ENCODE measurements at regions not wholly inside any gene's neighbourhood (a gene's known extent, or its start where the extent isn't known, plus 50 kb on each side); places are given as distances from the start of the nearest gene placed in this dataset.

- H3K36me3 Mint-ChIP-seq (ENCODE audit: insufficient read depth, unreplicated experiment): no peaks in the 10 kb centered on the region
- DNase-seq (ENCODE audit: unreplicated experiment): peak; percentile 49
- H3K27me3 Mint-ChIP-seq (ENCODE audit: insufficient read depth, unreplicated experiment): peaks cover 27% of the 10 kb centered on the region
- CTCF ChIA-PET: interaction anchor here (0.5 to 3.5 kb wide), 46 partner anchors 9 to 1709 kb away, joined by 3 to 26 read pairs (median 4); no protein-coding TSS in a partner anchor
- intact Hi-C loops (cut with micrococcal nuclease): loop anchor here (1.0 to 10.0 kb wide), 6 partner anchors 174 to 1456 kb away; no protein-coding TSS in a partner anchor
- no peak overlapping the region for H3K4me3 Mint-ChIP-seq (ENCODE audit: unreplicated experiment)
- no peaks in the 10 kb centered on the region for H3K4me1 Mint-ChIP-seq (ENCODE audit: insufficient read depth, unreplicated experiment)
- POLR2A ChIA-PET: interaction anchor here (0.5 kb wide), 1 partner anchor 31 kb away, joined by 4 read pairs; no protein-coding TSS in a partner anchor
- BruUV-seq (replicated peaks): no TSS peak
- H3K27ac Mint-ChIP-seq (ENCODE audit: low read depth, unreplicated experiment): no peak overlapping the region
- no peak for TF ChIP-seq CTCF (IDR thresholded peaks at IDR 0.05; ENCODE audit: unreplicated experiment)
- no peaks in the 10 kb centered on the region for H3K9me3 Mint-ChIP-seq (ENCODE audit: unreplicated experiment)
These were observed 101.2 kb downstream of the TRIM36 start for GRCh38 chr5:115068239-115069086.

- no peaks in the 10 kb centered on the region for H3K9me3 Mint-ChIP-seq (ENCODE audit: unreplicated experiment)
- DNase-seq (ENCODE audit: unreplicated experiment): no peak
- ChIA-PET POLR2A (no interaction called here), CTCF (interaction anchor here (0.6 kb wide), 2 partner anchors 36 to 565 kb away, joined by 3 to 4 read pairs; no protein-coding TSS in a partner anchor)
- H3K4me3 Mint-ChIP-seq (ENCODE audit: unreplicated experiment): no peak overlapping the region
- no TSS peak for BruUV-seq (replicated peaks)
- no peak for TF ChIP-seq CTCF (IDR thresholded peaks at IDR 0.05; ENCODE audit: unreplicated experiment)
- H3K4me1 Mint-ChIP-seq (ENCODE audit: insufficient read depth, unreplicated experiment): no peaks in the 10 kb centered on the region
- no peaks in the 10 kb centered on the region for H3K27me3 Mint-ChIP-seq (ENCODE audit: insufficient read depth, unreplicated experiment)
- intact Hi-C loops (cut with micrococcal nuclease): loop anchor here (10.0 kb wide), 1 partner anchor 170 kb away; no protein-coding TSS in a partner anchor
- H3K36me3 Mint-ChIP-seq (ENCODE audit: insufficient read depth, unreplicated experiment): no peaks in the 10 kb centered on the region
- H3K27ac Mint-ChIP-seq (ENCODE audit: low read depth, unreplicated experiment): no peak overlapping the region
These were observed 105.3 kb downstream of the TRIM36 start for GRCh38 chr5:115064380-115064779.

- DNase-seq (ENCODE audit: unreplicated experiment): no peak
- H3K36me3 Mint-ChIP-seq (ENCODE audit: insufficient read depth, unreplicated experiment): no peaks in the 10 kb centered on the region
- H3K4me3 Mint-ChIP-seq (ENCODE audit: unreplicated experiment): no peak overlapping the region
- no peaks in the 10 kb centered on the region for H3K9me3 Mint-ChIP-seq (ENCODE audit: unreplicated experiment)
- BruUV-seq (replicated peaks): no TSS peak
- no peaks in the 10 kb centered on the region for H3K4me1 Mint-ChIP-seq (ENCODE audit: insufficient read depth, unreplicated experiment)
- CTCF ChIA-PET: interaction anchor here (0.8 to 4.7 kb wide), 2 partner anchors 15 to 251 kb away, joined by 4 to 17 read pairs; no protein-coding TSS in a partner anchor
- no peak for TF ChIP-seq CTCF (IDR thresholded peaks at IDR 0.05; ENCODE audit: unreplicated experiment)
- intact Hi-C loops (cut with micrococcal nuclease): no loop called here
- POLR2A ChIA-PET: interaction anchor here (0.7 kb wide), 1 partner anchor 426 kb away, joined by 4 read pairs; no protein-coding TSS in a partner anchor
- no peak overlapping the region for H3K27ac Mint-ChIP-seq (ENCODE audit: low read depth, unreplicated experiment)
- peaks cover 4% of the 10 kb centered on the region for H3K27me3 Mint-ChIP-seq (ENCODE audit: insufficient read depth, unreplicated experiment)
These were observed 115.2 kb downstream of the TRIM36 start for GRCh38 chr5:115054387-115054951.

- H3K9me3 Mint-ChIP-seq (ENCODE audit: unreplicated experiment): no peaks in the 10 kb centered on the region
- intact Hi-C loops (cut with micrococcal nuclease): no loop called here
- POLR2A ChIA-PET: no interaction called here
- no peak for DNase-seq (ENCODE audit: unreplicated experiment)
- BruUV-seq (replicated peaks): no TSS peak
- H3K4me3 Mint-ChIP-seq (ENCODE audit: unreplicated experiment): no peak overlapping the region
- TF ChIP-seq CTCF (IDR thresholded peaks at IDR 0.05; ENCODE audit: unreplicated experiment): no peak
- H3K36me3 Mint-ChIP-seq (ENCODE audit: insufficient read depth, unreplicated experiment): no peaks in the 10 kb centered on the region
- no peak overlapping the region for H3K27ac Mint-ChIP-seq (ENCODE audit: low read depth, unreplicated experiment)
- H3K4me1 Mint-ChIP-seq (ENCODE audit: insufficient read depth, unreplicated experiment): no peaks in the 10 kb centered on the region
- peaks cover 19% of the 10 kb centered on the region for H3K27me3 Mint-ChIP-seq (ENCODE audit: insufficient read depth, unreplicated experiment)
- CTCF ChIA-PET: interaction anchor here (0.7 to 4.7 kb wide), 3 partner anchors 11 to 250 kb away, joined by 3 to 17 read pairs (median 3); no protein-coding TSS in a partner anchor
These were observed 116.8 kb downstream of the TRIM36 start for GRCh38 chr5:115052948-115053347.

Measured in MCF 10A (cell line).